DND-41 (cell line): ENCODE measurements at regions not wholly inside any gene's neighbourhood (a gene's known extent, or its start where the extent isn't known, plus 50 kb on each side); places are given as distances from the start of the nearest gene placed in this dataset.

ENCODE experiments used
- ATAC-seq: fragments of 200-7000 bp; cut with Tn5 transposase; 3 replicates; pipeline ENCODE4 v1.9.1; 2021; ENCODE audit warnings: low read depth; ENCODE audit not compliant: insufficient read depth
- DNase-seq: peaks from one replicate; pipeline ENCODE4 v3.0.0-alpha.2; 2020
- H2AFZ ChIP-seq: 2 replicates; pipeline ENCODE4 v1.6.0; 2012; ENCODE audit warnings: low read depth, low read length
- H3K27ac ChIP-seq: 2 replicates; pipeline ENCODE4 v1.5.1; 2012; ENCODE audit warnings: low read length, inconsistent platforms
- H3K27me3 ChIP-seq: fragments of 200-600 bp; sonication (generic); 2 replicates; pipeline ENCODE4 v1.6.0; 2012; ENCODE audit warnings: low read length, mild to moderate bottlenecking, inconsistent platforms; ENCODE audit not compliant: insufficient read depth, poor library complexity
- H3K36me3 ChIP-seq: 2 replicates; pipeline ENCODE4 v1.5.1; 2012; ENCODE audit warnings: low read length, inconsistent platforms; ENCODE audit not compliant: insufficient read depth
- H3K4me1 ChIP-seq: 2 replicates; pipeline ENCODE4 v1.5.1; 2012; ENCODE audit warnings: mild to moderate bottlenecking, low read length; ENCODE audit not compliant: insufficient read depth
- H3K4me2 ChIP-seq: 2 replicates; pipeline ENCODE4 v1.6.0; 2012; ENCODE audit warnings: mild to moderate bottlenecking, moderate library complexity, low read length, inconsistent platforms; ENCODE audit not compliant: insufficient read depth
- H3K4me3 ChIP-seq, 2 experiments: fragments of 200-600 bp in 1 of 2; shearing (Covaris generic) in 1 of 2; 2 replicates each; pipeline ENCODE4 v1.5.1; 2012 to 2016; ENCODE audit warnings: inconsistent platforms in 2 of 2, low read length in 2 of 2, mild to moderate bottlenecking in 2 of 2, low read depth in 1 of 2, moderate library complexity in 1 of 2
- H3K79me2 ChIP-seq: 2 replicates; pipeline ENCODE4 v1.6.0; 2012; ENCODE audit warnings: low read length, inconsistent platforms; ENCODE audit not compliant: insufficient read depth
- H3K9ac ChIP-seq: 2 replicates; pipeline ENCODE4 v1.6.0; 2012; ENCODE audit warnings: low read depth, mild to moderate bottlenecking, inconsistent platforms, low read length, moderate library complexity
- H3K9me3 ChIP-seq: 2 replicates; pipeline ENCODE4 v1.5.1; 2012; ENCODE audit warnings: low read length, moderate library complexity, mild to moderate bottlenecking, inconsistent platforms; ENCODE audit not compliant: insufficient read depth, severe bottlenecking
- H4K20me1 ChIP-seq: 2 replicates; pipeline ENCODE4 v1.6.0; 2012; ENCODE audit warnings: low read length; ENCODE audit not compliant: insufficient read depth
- EZH2 ChIP-seq: IDR thresholded peaks from 3 replicates; pipeline ENCODE4 v1.6.1; 2012; ENCODE audit warnings: borderline replicate concordance, low read depth, mild to moderate bottlenecking, moderate library complexity, low read length, inconsistent platforms; ENCODE audit not compliant: severe bottlenecking
- TF ChIP-seq, protein P1 (sequence below): IDR thresholded peaks from 2 replicates; pipeline ENCODE4 v1.5.1; 2012; ENCODE audit warnings: borderline replicate concordance, low read length, moderate library complexity, mild to moderate bottlenecking; ENCODE audit not compliant: poor library complexity, severe bottlenecking; ENCODE audit errors: extremely low read depth

GRCh38 chr6:7003041-7003440 is 104.7 kb upstream of the RREB1 start:
- Histone ChIP-seq H3K4me3 (no peak overlapping the region), H2AFZ (no peak overlapping the region)

DNA sequence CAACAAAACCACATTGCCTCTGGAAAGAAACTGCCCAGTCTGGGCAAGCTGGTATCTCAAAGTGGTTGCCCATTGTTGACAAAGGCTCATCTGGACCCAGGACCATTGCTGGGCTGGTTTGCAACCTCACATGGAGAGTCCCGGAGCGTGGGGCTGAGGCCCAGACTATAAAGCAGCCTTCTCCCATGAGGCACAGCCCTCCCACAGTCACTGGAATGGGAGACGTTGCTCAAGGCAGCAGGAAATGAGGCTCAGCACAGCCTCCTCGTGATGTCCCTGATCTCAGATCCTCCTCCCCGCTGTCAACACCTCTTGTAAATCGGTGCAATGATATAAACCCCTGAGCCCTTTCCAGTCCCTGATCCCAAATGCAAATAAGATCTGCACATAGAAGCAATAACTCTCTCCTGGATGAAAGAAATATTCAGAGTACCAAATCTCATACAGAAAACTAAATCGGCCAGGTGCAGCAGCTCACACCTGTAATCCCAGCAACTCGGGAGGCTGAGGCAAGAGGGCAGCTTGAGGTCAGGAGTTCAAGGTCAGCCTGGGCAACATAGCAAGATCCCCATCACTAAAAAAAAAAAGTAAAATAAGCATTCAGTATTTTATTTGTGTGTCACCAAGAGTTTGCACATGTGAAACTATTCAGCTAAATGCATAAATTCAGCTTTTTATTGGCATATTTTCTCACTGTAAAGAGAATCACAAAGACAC is 103.0 kb upstream of the RREB1 start:
- Histone ChIP-seq H3K27me3 (no peaks in the 10 kb centered on the region), H3K27ac (no peak overlapping the region), H3K4me1 (no peaks in the 10 kb centered on the region), H3K36me3 (no peaks in the 10 kb centered on the region), H3K4me3 (no peak overlapping the region), H3K9ac (no peak overlapping the region), H3K9me3 (no peaks in the 10 kb centered on the region), H2AFZ (no peak overlapping the region), H3K79me2 (no peaks in the 10 kb centered on the region), H3K4me2 (no peak overlapping the region), H4K20me1 (no peaks in the 10 kb centered on the region)
- no peak for DNase-seq
- ATAC-seq, result no peak
- TF ChIP-seq EZH2, result no peak
- TF ChIP-seq, protein P1, sequence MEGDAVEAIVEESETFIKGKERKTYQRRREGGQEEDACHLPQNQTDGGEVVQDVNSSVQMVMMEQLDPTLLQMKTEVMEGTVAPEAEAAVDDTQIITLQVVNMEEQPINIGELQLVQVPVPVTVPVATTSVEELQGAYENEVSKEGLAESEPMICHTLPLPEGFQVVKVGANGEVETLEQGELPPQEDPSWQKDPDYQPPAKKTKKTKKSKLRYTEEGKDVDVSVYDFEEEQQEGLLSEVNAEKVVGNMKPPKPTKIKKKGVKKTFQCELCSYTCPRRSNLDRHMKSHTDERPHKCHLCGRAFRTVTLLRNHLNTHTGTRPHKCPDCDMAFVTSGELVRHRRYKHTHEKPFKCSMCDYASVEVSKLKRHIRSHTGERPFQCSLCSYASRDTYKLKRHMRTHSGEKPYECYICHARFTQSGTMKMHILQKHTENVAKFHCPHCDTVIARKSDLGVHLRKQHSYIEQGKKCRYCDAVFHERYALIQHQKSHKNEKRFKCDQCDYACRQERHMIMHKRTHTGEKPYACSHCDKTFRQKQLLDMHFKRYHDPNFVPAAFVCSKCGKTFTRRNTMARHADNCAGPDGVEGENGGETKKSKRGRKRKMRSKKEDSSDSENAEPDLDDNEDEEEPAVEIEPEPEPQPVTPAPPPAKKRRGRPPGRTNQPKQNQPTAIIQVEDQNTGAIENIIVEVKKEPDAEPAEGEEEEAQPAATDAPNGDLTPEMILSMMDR, result no peak

More at GRCh38 chr6:7003041-7003440, 104.7 kb upstream of the RREB1 start:
- no peaks in the 10 kb centered on the region for H3K79me2 ChIP-seq
- DNase-seq (no peak), ATAC-seq (no peak)
- H3K4me2 ChIP-seq, result no peak overlapping the region
- no peaks in the 10 kb centered on the region for H3K36me3 ChIP-seq
- no peak overlapping the region for H3K9ac ChIP-seq
- no peaks in the 10 kb centered on the region for H3K4me1 ChIP-seq
- H3K9me3 ChIP-seq, result no peaks in the 10 kb centered on the region
- no peaks in the 10 kb centered on the region for H4K20me1 ChIP-seq
- no peak overlapping the region for H3K27ac ChIP-seq
- TF ChIP-seq, protein P1, result no peak
- no peak for TF ChIP-seq EZH2
- no peaks in the 10 kb centered on the region for H3K27me3 ChIP-seq

DNA sequence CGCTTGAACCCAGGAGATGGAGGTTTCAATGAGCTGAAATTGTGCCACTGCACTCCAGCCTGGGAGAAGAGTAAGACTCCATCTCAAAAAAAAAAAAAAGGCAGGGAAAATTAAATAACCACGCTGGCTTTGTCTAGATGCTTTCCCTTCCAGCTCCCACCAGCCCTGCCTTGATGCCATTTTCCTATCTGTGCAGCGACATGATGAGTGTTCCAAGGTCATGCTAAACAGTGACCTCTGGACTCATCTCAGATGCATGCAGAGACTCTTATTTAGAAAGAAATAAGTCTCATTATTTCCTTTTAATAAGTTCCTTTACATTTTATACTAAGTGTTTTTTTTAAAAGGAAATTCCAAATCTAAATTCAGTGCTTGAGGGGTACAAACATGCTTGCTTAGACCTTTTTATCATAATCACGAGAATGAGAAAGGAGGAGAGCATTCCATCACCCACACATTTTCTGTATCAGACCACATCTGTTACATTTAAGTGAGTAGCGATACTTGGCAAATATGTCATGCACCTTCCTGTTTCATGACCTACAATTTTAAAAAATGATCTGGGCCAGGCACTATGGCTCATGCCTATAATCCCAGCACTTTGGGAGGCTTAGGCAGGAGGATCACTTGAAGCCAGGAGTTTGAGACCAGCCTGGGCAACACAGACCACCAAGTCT is 101.1 kb upstream of the RREB1 start:
- no peaks in the 10 kb centered on the region for H3K27me3 ChIP-seq
- no peak overlapping the region for H3K27ac ChIP-seq

More for the DNA sequence above, 101.1 kb upstream of the RREB1 start:
- no peak for ATAC-seq
- DNase-seq, result no peak
- Histone ChIP-seq H3K9ac (no peak overlapping the region), H3K79me2 (no peaks in the 10 kb centered on the region), H3K9me3 (no peaks in the 10 kb centered on the region), H3K4me1 (no peaks in the 10 kb centered on the region), H3K4me2 (no peak overlapping the region), H4K20me1 (no peaks in the 10 kb centered on the region), H2AFZ (no peak overlapping the region), H3K36me3 (no peaks in the 10 kb centered on the region), H3K4me3 (no peak overlapping the region)
- TF ChIP-seq, protein P1, result no peak
- no peak for TF ChIP-seq EZH2
